ENCODE measurements at regions not wholly inside any gene's neighbourhood (a gene's known extent, or its start where the extent isn't known, plus 50 kb on each side); places are given as distances from the start of the nearest gene placed in this dataset.

GRCh38 chr6:168381726-168382458, 59.1 kb upstream of the SMOC2 start:
- in situ Hi-C loops (cut with HindIII; ENCODE audit: low pct_ligation_motif_present, low pct_unique_long_range_greater_than_20kb, low sequenced_read_pairs): no loop called here
- DNase-seq: no peak

GRCh38 chr6:168383062-168383854, 57.7 kb upstream of the SMOC2 start:
- in situ Hi-C loops (cut with HindIII; ENCODE audit: low pct_ligation_motif_present, low pct_unique_long_range_greater_than_20kb, low sequenced_read_pairs): no loop called here

GRCh38 chr6:168384045-168385036, 56.6 kb upstream of the SMOC2 start:
- in situ Hi-C loops (cut with HindIII; ENCODE audit: low pct_ligation_motif_present, low pct_unique_long_range_greater_than_20kb, low sequenced_read_pairs): no loop called here
- DNase-seq: no peak

More at GRCh38 chr6:168383062-168383854, 57.7 kb upstream of the SMOC2 start:
- DNase-seq: no peak

GRCh38 chr6:168385037-168385759, 55.8 kb upstream of the SMOC2 start:
- DNase-seq: no peak
- in situ Hi-C loops (cut with HindIII; ENCODE audit: low pct_ligation_motif_present, low pct_unique_long_range_greater_than_20kb, low sequenced_read_pairs): no loop called here

GRCh38 chr6:168385858-168386735, 54.9 kb upstream of the SMOC2 start:
- no peak for DNase-seq
- in situ Hi-C loops (cut with HindIII; ENCODE audit: low pct_ligation_motif_present, low pct_unique_long_range_greater_than_20kb, low sequenced_read_pairs): no loop called here

- in situ Hi-C loops (cut with HindIII; ENCODE audit: low pct_ligation_motif_present, low pct_unique_long_range_greater_than_20kb, low sequenced_read_pairs): no loop called here
- DNase-seq: no peak
These were observed 54.0 kb upstream of the SMOC2 start for GRCh38 chr6:168386973-168387372.

- DNase-seq: no peak
- in situ Hi-C loops (cut with HindIII; ENCODE audit: low pct_ligation_motif_present, low pct_unique_long_range_greater_than_20kb, low sequenced_read_pairs): no loop called here
These were observed 53.6 kb upstream of the SMOC2 start for GRCh38 chr6:168387426-168387825.

- DNase-seq: no peak
- in situ Hi-C loops (cut with HindIII; ENCODE audit: low pct_ligation_motif_present, low pct_unique_long_range_greater_than_20kb, low sequenced_read_pairs): no loop called here
These were observed 53.1 kb upstream of the SMOC2 start for GRCh38 chr6:168387911-168388310.

GRCh38 chr6:168388641-168389633, 52.0 kb upstream of the SMOC2 start:
- no peak for DNase-seq
- in situ Hi-C loops (cut with HindIII; ENCODE audit: low pct_ligation_motif_present, low pct_unique_long_range_greater_than_20kb, low sequenced_read_pairs): no loop called here

GRCh38 chr6:168390749-168391420, 50.1 kb upstream of the SMOC2 start:
- no peak for DNase-seq
- in situ Hi-C loops (cut with HindIII; ENCODE audit: low pct_ligation_motif_present, low pct_unique_long_range_greater_than_20kb, low sequenced_read_pairs): no loop called here

Measured in ACHN (cell line).